ENCODE measurements at regions not wholly inside any gene's neighbourhood (a gene's known extent, or its start where the extent isn't known, plus 50 kb on each side); places are given as distances from the start of the nearest gene placed in this dataset.
"Not testable (repeated sequence)": the region's sequence is repeated elsewhere in the genome, so short reads cannot be mapped to it uniquely, and the experiment has no call there.

DNA sequence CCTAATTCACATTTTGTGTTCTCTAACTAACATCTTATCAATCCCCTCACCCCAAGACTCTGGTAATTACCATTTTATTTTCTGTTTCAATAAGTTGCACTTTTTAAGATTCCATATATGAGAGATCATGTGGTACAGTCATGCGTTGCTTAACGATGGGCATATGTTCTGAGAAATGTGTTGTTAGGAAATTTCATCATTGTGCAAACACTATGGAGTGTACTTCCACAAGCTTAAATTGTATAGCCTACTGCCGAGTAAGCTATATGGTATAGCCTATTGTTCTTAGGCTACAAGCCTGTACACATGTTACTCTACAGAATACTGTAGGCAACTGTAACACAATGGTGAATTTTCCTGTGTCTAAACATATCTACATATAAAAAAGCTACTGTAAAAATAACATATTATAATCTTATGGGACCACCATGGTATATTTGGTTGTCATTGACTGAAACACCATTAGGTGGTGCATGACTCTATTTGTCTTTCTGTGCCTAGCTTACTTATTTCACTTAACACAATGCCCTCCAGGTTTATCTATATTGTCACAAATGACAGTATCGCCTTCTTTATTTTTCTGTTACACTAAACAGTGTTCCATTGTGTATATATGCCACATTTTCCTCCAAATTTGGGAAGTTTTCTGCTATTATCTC lies 473.4 kb upstream of the LMO3 start:
- no peak for DNase-seq

DNA sequence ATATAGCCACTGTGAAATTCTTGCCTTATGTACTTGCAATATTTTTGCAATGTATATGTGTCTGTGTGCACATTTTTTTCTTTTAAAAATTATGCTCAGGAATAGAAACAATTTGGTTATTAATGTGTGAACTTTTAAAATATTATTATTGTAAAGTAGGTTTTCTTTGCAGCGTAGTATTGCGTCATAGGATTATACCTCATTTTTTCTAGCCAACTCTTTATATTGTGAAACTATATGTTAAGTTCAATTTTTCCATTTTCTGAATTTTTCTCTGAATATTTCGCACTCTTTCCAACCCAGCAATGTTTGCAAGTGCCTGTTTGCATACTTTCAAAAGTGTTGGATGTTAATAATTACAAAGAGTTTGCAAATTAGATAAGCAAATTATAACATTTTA lies 471.6 kb upstream of the LMO3 start:
- no peak for DNase-seq

DNA sequence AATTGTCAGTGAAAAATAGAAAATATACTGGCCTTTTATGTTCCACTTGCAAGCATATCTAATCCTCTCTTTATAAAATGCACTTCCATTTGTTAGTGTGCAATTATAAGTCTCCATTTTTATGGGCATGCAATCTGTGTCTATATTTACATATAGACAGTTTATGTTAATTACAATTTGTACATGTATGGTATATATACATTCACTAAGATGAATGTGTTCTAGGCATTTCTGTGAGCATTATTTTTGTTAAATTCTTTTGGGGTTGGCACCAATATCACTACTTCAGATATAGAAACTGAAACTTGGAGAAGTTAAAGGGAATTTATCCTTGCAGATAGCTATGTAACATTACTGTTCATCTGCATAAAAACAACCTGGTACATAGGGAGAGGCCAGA lies 470.8 kb upstream of the LMO3 start:
- DNase-seq: peak; percentile 31

DNA sequence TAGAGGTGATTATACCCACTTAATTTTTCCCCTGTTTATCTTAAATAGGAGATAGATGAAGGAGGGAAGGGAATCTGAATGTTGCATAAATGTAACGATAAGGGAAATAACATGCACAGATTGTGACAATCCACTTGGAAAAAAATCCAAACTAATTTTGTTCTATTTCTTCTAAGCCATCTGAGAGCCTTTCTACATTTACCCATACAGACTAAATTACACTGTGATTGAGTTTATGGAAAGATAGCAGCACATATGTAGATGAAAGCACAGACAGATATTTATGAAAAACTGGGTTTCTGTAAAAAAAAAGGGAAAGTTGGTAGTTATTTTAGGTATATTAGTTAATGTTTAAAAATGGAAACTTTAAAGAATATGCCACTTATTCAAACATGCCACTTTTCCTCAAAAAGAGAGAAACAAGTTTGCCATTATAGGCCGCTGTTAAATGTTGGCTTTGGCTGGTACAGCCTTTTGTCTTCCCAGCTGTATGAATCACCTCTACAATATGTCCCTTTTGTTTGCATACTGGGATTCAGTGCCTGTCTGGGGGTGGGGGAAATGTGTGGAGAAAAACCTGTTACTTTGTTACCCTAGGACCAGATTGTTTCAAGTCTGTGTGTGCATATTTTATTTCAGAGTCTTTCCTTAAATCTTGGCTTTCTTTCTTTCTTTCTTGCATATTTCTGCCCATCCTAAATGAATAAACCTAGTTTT lies 470.2 kb upstream of the LMO3 start:
- peak; percentile 83 for DNase-seq

DNA sequence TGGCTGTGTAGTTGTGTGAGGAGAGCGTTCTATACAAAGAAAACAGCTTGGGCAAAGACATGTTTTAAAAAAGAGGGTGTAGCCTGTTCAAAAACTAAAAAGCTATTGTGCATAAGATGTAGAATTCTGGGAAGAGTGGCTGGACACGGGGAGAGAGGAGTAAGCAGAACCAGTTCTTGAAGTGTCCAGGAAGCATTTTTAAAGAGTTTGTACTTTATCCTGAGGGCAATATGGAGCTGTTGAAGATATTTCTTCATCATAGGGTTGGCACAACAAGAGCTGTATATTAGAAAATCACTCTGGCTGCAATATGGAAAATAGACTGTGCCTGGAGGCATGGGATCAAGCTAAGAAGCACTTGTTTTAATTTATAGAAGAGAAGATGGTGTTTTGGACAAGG lies 458.9 kb upstream of the LMO3 start:
- no peak for DNase-seq

DNA sequence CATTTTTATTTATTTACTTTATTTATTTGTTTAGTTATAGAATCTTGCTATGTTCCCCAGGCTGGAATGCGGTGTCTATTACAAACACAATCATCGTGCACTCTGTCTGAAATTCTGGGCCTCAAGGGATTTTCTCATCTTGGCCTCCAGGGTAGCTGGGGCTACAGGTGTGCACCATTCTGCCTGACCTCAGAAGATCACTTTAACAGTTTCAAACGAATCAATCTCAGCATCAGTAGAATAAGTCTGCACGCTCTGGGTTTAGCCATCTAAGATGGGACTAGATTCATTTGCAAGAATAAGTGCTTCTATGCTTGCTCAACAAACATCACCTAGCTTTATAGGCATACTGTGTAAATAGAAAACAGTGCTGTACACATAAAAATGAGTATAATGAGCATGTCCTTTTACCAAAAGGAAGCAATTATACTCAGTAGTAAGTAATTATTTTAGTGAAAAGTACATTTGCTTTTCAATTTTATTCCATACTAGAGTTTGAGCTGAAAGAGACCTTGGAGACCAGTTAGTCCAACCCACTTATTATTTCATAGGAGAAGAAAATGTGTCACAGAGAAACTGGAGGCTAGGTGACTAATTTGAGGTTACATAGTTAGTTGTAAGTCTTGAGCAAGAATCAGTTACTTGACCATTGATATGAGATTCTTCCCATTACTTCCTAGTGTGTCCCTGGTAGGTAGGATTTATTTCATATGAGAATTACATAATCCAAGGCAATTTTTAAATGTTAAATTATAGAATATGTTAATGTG lies 456.5 kb upstream of the LMO3 start:
- no peak for DNase-seq

DNA sequence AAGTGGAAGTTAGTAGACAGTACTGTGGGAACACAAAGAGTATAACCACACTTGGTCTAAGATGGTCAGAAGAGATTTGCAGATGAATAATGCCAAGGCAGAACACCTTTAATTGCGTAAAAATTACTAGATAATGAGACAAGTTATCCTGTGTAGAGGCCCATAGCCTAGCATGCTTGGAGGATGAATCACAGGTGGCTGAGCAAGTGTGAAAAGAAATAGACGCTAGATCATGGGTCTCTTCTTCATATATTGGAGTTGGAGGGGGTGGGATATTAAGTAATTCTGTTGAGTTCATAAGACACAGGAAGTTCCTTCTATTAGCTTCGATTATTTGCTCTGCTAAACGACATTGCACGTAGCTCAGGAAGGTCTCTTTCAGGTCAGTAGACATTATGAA lies 454.3 kb upstream of the LMO3 start:
- DNase-seq: no peak

DNA sequence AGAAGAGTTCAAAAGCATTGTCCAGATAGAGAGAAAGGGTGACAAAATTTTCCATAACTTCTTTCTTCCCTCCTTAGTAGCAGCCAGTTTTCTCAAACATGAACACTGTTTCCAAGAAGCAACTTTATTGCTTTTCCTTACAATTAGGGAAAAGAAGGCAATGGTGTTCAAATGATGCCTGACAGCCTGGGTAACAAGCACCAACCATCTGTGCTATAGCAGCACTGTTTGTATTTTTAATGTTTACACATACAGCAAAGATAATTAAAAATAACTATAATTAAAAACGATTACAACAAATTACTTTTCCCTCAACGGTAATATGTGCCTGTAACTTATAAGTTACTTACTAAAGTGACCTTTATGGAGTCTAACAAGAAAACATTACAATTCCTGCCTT lies 450.6 kb upstream of the LMO3 start:
- no peak for DNase-seq

DNA sequence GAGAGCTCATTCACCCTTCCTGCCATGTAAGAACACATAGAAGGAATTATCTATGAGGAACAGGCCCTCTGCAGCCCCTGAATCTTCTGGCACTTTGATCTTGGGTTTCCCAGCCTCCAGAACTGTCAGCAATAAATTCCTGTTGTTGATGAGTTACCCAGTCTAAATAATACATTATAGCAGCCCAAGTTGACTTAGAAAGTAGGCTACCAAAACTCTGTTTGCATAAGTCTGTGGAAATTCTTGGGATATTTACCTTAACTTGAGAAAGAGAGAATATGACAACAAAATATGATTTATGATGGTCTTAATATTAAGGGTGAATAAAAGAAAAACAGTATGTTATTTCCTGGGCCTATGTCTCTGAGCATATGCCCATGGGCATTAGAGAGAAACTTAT lies 433.0 kb upstream of the LMO3 start:
- DNase-seq: no peak

DNA sequence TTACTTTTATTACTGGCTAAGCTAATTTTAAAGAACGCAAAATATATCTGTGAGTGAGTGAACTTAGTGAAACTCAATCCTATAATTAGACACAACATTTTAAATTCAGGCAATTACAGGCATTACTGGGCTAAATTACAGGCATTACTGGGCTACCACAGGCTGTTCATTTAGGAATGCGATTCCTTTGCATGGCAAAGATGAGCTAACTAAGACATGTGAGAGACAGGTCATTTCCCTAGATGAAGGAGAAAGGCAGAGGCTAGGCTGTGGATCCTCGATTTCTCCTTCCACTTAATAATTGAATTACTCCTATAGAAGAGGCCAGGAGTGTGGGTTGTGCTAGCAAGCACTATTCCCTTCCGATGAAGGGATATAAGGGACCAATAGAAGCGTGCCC lies 429.4 kb upstream of the LMO3 start:
- no peak for DNase-seq

DNA sequence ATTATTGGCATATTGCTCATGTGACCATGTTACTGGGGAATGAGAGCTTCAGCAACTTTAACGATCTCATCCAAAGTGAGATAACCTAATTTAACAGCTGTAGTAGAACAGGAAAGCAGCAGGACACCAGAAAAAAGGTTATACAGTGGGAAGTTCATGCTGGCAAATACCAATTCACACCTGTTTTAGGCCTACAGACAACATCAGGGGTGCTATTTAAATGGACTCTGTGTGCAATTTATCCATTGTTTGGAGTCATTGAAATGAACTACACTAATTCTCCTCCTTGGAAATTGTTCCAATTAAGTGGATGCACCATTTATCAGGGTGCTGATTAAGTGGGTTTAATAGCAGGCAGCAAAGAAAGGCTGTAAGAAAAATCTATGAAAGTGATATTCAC lies 424.4 kb upstream of the LMO3 start:
- no peak for DNase-seq

DNA sequence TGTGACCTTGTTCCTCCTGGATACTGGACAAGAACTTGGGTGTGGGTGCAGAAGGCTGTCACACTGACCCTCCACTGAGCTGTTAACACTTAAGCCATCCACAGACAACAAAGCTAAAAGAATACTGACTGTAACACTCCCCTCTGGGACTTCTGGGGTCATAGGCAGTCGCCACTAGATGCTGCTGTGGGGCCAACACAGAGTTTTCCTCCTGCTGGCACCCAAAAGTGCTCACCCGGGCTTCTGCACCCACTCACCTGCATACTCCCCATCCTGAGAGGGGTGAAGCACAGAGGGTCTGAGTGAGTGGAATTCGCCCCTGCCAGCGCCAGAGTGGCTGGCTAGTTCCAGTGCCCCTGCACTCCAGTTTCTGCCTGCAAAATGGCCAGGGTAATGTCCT lies 422.4 kb upstream of the LMO3 start:
- DNase-seq: no peak

DNA sequence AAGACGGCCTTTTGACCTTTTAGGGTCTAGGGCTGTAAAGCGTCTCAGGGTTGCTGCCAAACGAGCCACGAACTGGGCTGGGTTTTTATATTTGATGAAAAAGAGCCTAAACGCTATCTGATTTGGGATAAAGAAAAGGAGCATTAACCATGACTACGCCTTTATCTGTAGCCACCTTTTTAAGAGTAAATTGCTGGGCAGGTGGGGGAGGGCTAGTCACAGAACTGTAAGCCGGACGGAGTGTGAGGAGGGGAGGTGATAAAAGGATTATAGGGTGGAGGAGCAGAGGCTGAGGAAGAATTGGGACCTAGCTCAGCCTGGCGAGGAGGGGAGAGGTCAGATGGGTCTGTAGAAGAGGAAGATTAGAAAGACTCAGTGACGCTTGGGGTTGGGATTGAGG lies 419.5 kb upstream of the LMO3 start:
- DNase-seq: not testable (repeated sequence)

DNA sequence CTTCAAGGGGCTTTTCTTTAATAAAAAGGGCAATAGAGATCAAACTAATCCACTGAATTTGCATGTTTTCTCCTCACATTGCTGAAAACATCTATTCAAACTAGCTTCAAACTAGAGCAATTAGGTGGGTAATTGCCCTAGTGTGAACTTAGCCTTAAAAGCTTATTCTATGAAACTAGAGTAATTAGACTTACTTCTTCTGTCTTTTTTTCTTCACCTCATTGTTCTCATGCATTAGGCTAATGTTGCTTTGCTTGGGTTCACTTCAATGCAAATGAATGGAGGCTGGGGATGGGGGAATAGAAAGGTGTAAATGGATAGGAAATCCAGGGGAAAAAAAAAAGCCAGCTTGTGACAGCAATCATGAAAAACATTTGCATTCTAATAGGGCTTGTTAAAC lies 414.8 kb upstream of the LMO3 start:
- DNase-seq: no peak

DNA sequence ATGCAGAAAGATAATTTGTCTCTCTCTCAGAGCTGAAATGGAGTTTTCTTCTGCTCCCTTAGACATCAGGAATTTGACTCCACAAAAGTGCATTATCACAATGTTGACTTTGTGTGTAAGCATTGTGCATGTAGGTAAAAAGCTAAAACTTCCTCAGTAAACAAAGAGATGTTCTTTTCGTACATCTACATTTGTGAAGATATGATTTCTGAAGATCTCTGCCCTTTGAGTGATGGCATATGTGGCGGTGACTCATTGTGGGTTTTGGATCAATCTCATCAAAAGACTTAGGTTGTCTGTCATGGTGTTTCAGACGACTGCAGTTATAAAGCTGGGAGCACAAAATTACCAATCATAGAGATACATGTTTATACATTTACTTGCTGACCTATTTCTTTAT lies 411.4 kb upstream of the LMO3 start:
- DNase-seq: peak; percentile 69

DNA sequence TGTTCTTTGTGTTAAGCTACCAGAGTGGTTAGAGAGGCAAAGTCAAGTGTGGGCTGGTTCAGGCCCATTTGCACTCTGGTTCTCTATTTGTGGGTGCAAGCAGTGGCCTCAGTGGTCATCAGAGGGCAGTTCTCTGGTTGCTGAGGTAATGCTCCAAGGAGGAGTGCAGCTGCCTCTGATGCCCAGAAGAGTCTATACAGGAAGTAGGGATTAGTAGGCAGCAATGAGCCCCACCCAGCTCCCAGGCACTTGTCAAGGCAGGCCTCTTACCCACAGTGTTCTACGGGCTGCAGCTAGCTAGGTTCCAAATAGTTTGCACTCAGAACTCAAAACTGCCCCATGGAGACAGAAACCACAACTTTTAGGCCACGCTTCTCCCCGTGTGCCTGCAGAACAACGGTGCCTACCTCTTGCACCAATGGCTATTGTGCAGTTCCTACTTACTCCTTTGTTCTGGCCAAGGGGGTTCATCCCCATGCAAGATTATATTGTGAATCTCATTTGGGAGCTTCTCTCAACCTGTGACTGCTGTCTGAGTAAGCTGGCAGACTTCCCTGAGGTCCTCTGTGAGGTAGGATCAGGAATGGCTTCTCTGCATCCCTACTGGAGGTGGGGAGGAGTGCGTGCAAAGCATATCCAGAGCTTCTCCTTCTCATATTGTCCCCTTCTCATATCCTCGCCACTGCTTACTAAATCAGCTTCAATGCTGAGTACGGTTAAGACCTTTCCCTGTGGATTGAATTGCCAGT lies 410.3 kb upstream of the LMO3 start:
- no peak for DNase-seq

DNA sequence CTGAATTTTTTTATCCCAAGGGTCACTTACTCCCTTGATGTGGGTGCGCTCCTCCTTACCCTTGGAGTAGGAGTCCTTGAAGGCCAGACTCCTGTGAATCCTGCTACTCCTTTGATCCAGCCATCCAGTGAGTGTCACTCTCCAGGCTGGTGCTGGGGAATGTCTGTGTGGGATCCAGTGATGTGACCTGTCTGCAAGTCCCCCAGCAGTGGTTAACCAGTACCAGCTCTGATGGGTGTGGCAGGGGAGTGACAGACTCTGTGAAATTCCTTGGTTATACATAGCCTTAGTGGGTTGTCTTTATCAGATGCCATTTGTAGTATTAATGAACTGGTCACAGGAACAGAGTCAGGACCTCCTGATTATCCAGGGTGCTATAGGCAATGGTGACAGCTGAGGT lies 409.5 kb upstream of the LMO3 start:
- DNase-seq: no peak

DNA sequence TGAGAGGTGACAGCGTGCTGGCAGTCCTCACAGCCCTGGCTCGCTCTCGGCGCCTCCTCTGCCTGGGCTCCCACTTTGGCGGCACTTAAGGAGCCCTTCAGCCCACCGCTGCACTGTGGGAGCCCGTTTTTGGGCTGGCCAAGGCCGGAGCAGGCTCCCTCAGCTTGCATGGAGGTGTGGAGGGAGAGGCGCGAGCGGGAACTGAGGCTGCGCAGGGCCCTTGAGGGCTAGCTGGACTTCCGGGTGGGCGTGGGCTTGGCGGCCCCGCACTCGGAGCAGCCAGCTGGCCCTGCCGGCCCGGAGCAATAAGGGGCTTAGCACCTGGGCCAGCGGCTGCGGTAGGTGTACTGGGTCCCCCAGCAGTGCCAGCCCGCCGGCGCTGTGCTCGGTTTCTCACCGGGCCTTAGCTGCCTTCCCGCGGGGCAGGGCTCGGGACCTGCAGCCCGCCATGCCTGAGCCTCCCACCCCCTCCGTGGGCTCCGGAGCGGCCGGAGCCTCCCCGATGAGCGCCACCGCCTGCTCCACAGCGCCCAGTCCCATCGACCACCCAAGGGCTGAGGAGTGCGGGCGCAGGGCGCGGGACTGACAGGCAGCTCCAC lies 401.6 kb upstream of the LMO3 start:
- DNase-seq: not testable (repeated sequence)

DNA sequence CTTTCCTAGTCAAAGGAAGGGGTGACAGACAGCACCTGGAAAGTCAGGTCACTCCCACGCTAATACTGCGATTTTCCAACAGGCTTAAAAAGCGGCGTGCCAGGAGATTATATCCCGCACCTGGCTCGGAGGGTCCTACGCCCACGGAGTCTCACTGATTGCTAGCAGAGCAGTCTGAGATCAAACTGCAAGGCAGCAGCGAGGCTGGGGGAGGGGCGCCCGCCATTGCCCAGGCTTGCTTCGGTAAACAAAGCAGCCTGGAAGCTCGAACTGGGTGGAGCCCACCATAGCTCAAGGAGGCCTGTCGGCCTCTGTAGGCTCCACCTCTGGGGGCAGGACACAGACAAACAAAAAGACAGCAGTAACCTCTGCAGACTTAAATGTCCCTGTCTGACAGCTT lies 392.6 kb upstream of the LMO3 start:
- not testable (repeated sequence) for DNase-seq

DNA sequence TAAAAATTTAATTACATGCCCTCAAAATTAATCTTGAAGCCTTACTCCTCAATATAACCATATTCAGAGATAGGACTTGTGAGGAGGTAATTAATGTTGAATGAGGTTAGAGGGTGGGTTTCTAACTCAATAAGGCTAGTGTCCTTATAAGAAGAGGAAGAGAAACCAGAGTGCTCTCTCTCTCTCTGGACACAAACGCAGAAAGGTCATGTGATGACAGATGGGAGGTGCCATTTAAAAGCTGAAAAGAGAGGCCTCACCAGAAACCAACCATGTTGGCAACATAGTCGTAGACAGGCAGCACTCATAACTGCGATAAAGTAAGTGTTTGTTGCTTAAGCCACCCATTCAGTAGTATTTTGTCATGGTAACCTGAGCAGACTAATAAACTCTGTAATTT lies 378.5 kb upstream of the LMO3 start:
- DNase-seq: no peak

DNA sequence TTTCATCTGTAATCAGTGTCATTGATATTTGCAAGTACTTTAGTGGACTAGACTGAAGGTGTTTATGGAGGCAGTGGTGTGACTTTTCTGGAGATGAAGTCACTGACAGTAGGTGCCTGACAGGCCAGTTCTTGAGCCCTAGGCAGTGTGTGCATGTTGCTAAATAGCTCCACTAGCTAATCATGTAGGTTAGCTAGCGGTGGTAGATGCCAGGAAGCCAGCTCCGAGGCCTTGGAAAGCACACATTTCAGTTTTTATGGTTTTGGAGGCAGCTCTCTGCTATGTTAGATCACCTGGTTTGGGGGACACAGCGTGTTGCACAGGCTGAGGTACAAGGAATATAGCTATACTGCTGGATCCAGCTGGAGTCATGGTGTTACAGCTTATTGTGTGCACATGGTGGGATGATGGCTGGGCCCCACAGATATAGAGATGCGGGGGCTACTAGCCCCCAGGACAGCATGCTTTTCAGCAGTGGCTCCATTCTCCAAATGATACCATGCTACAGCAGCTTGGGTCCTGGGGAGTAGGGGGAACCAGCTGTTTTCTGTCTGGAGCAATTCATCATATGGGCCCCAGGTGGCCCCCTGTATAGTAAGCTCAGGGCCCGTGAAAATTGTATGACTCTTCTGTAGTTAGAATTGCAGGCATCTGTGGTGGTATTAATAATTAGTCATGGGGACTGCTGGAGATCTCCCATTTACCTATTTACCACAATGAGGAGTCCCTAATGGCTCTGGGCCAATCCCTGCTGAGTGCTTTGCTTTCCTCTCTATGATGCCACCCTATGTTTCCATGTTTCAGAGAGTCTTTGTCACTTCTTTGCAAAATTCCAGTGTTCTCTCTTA lies 367.2 kb upstream of the LMO3 start:
- no peak for DNase-seq

DNA sequence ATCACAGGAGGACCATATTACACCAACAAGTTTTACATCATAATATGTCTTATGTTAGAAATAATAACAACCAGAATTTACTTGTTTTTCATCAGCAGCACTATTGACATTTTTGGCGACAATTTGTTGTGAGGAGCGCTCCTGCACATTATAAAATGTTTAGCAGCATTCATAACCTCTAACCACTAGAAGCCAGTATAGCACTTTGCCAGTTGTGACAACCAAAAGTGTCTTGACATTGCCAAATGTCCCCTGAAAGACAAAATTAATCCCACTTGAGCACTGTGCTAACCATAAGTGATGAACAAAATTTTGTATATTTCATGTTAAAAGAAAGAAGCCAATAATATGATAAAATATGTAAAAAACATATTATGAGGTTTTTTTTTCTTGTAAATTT lies 356.9 kb upstream of the LMO3 start:
- no peak for DNase-seq

Measured in NCI-H446 treated with DMSO at 0.1 percent for 48 hours (cell line).